Breast epithelium (tissue), 4 donors: ENCODE measurements at regions not wholly inside any gene's neighbourhood (a gene's known extent, or its start where the extent isn't known, plus 50 kb on each side); places are given as distances from the start of the nearest gene placed in this dataset.

Experiments
- DNase-seq, 2 donors: peaks; one replicate each; pipeline ENCODE4 v3.0.0-alpha.2; 2019; ENCODE audit warnings: low spot score in 2 of 2
- H3K27ac ChIP-seq, 2 donors: fragments of 200-600 bp; sonication (generic) in 1 of 2; one replicate each; pipeline ENCODE4 v1.5.1; 2016 to 2019; ENCODE audit warnings: mild to moderate bottlenecking in 1 of 2
- H3K27me3 ChIP-seq, 2 donors: fragments of 200-600 bp; sonication (generic) in 1 of 2; one replicate each; pipeline versions ENCODE4 v1.5.1 to v1.6.0; 2017 to 2019; ENCODE audit warnings: control low read depth in 1 of 2, mild to moderate bottlenecking in 1 of 2
- H3K36me3 ChIP-seq: fragments of 200-600 bp; one replicate; pipeline ENCODE4 v1.5.1; 2019
- H3K4me1 ChIP-seq, 2 donors: fragments of 200-600 bp; sonication (generic); one replicate each; pipeline ENCODE4 v1.5.1; 2016 to 2019; ENCODE audit warnings: control low read depth in 1 of 2
- H3K4me3 ChIP-seq, 3 donors: fragments of 200-600 bp; sonication (generic); 1 replicate in 2 of 3; 2 replicates in 1 of 3; pipeline ENCODE4 v1.5.1; 2016 to 2019; ENCODE audit warnings: mild to moderate bottlenecking in 3 of 3, moderate library complexity in 2 of 3
- H3K9me3 ChIP-seq, 2 donors: fragments of 200-600 bp; sonication (generic) in 1 of 2; one replicate each; pipeline ENCODE4 v1.5.1; 2016 to 2019; ENCODE audit warnings: control low read depth in 1 of 2
- CTCF ChIP-seq, 3 donors: fragments of 450-650 bp; IDR thresholded peaks; one replicate each; pipeline ENCODE4 v1.5.1; 2016 to 2017; ENCODE audit warnings: antibody characterized with exemption in 3 of 3, mild to moderate bottlenecking in 3 of 3, moderate library complexity in 3 of 3
- POLR2A ChIP-seq: fragments of 450-650 bp; IDR thresholded peaks from one replicate; pipeline ENCODE4 v1.6.1; 2016; ENCODE audit warnings: antibody characterized with exemption, mild to moderate bottlenecking, moderate library complexity
- POLR2AphosphoS5 ChIP-seq, 3 donors: sonication (generic); formaldehyde crosslinking; IDR thresholded peaks; one replicate each; pipeline ENCODE4 v1.6.1; 2017; ENCODE audit warnings: antibody characterized with exemption in 3 of 3
- intact Hi-C: fragments of 100-400 bp; cut with DNase I; formaldehyde crosslinking; loops from one replicate; pipeline ENCODE4 v1.15.1; 2023; ENCODE audit warnings: low total_unique reads

DNA sequence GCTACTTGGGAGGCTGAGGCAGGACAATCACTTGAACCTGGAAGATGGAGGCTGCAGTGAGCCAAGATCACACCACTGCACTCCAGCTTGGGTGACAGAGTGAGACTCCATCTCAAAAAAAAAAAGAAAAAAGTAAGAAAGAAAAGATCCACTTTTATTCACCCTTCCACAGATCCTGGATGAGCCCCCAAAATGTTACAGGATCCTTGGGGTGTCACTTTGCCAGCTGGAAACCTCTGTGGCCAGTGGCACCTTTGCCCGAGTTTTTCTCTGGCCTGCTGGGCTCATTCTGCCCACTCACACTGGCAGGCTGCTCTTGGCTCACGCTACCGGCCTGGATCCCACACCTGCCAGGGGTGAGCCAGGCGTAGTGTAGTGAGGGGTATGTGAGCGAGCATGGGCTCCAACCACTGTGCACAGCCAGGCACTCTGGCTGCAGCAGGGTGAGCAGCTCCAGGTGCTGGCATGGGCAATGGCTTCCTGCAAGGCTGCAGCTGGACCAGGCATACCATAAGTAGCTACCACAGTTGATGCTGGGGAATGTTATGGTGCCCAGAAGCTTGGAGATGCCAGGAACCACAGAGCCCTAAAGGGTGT, 57.8 kb upstream of the C15orf39 start:
- Histone ChIP-seq H3K36me3 (no peaks in the 10 kb centered on the region), H3K9me3 (peaks cover 46 to 49% of the 10 kb centered on the region in 2 donors), H3K27me3 (no peaks in the 10 kb centered on the region), H3K27ac (no peak overlapping the region), H3K4me1 (no peaks in the 10 kb centered on the region), H3K4me3 (peak overlapping the region in 1 of 3 donors; percentile 22)
- intact Hi-C loops = no loop called here
- TF ChIP-seq POLR2A (no peak), POLR2AphosphoS5 (IDR thresholded peaks at IDR 0.05) (no peak), CTCF (IDR thresholded peaks at IDR 0.05) (no peak)
- DNase-seq = no peak

DNA sequence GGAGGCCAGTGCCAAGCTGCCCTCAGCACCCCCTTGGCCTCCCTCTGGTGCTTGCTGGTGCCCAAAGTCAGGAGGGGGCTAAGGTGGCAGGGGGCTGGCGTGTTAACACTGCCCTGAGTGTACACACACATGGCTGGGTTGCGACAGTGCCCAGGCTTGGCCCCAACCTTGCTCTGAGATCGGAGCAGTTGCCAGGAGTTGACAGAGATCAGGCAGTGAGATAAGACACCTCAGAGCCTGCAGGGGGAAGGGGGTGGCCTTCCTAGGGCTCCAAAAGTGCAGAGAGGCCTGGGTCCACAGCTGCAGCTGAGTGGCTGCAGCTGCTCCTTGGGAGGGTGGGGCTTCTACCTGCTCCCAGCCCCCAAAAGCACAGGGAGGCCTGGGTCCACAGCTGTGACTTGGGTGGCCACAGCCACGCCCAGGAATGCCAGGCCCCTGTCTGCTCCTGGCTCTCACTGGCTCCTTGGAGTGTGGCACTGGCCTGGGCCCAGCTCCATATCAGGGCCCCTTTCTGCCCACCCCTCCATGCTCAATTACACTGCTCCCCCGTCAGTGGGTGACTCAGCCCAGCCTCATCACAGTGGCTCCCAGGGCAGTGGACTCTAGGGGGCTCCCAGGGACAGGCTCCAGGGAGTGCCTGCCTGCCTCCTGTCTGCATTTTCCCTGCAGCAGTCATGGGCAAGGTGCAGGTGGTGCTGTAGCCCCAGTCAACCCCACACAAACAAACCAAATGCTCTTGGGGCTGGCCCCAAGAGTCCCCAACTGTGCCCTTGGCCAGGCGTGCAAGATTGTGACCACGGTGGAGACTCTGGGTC, 56.4 kb upstream of the C15orf39 start:
- Histone ChIP-seq H3K9me3 (peaks cover 46 to 49% of the 10 kb centered on the region in 2 donors), H3K4me3 (no peak overlapping the region), H3K27ac (no peak overlapping the region), H3K27me3 (no peaks in the 10 kb centered on the region), H3K36me3 (no peaks in the 10 kb centered on the region), H3K4me1 (no peaks in the 10 kb centered on the region)
- TF ChIP-seq POLR2A = no peak
- TF ChIP-seq CTCF (IDR thresholded peaks at IDR 0.05) = no peak
- no peak for TF ChIP-seq POLR2AphosphoS5 (IDR thresholded peaks at IDR 0.05)
- intact Hi-C loops = no loop called here
- no peak for DNase-seq

DNA sequence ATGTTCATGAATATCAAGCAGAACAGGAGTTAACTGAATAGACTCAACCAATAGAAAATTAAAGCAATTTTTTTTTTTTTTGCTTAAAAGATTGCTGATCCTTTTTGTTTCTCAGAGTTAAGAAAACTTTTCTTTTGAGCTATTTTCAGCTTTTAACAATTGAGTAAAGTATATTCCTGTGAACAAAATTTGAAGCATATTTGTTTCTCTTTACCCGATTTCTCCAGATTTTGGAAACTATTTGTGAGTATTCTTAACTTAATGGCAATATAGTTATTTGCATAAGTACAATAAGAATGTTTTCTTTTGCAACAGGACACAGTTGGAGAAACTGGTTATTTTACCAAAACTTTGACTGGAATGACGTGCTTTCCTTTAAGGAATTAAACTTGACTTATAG, 53.4 kb upstream of the C15orf39 start:
- DNase-seq = no peak

GRCh38 chr15:75149867-75150709, 51.6 kb upstream of the C15orf39 start:
- Histone ChIP-seq H3K4me3 (no peak overlapping the region), H3K36me3 (no peaks in the 10 kb centered on the region), H3K4me1 (no peaks in the 10 kb centered on the region), H3K9me3 (peaks cover 9 to 10% of the 10 kb centered on the region in 2 donors), H3K27me3 (no peaks in the 10 kb centered on the region), H3K27ac (no peak overlapping the region)
- TF ChIP-seq POLR2AphosphoS5 (IDR thresholded peaks at IDR 0.05) (no peak), POLR2A (no peak), CTCF (IDR thresholded peaks at IDR 0.05) (no peak)
- intact Hi-C loops = no loop called here
- DNase-seq = no peak

More for the DNA sequence above, 53.4 kb upstream of the C15orf39 start:
- no peak overlapping the region for H3K27ac ChIP-seq
- peaks cover 27 to 28% of the 10 kb centered on the region in 2 donors for H3K9me3 ChIP-seq
- no peaks in the 10 kb centered on the region for H3K36me3 ChIP-seq
- TF ChIP-seq POLR2A (no peak), CTCF (IDR thresholded peaks at IDR 0.05) (no peak), POLR2AphosphoS5 (IDR thresholded peaks at IDR 0.05) (no peak)
- no peaks in the 10 kb centered on the region for H3K4me1 ChIP-seq
- intact Hi-C loops = no loop called here
- H3K4me3 ChIP-seq = no peak overlapping the region
- no peaks in the 10 kb centered on the region for H3K27me3 ChIP-seq
